ENCODE measurements at regions not wholly inside any gene's neighbourhood (a gene's known extent, or its start where the extent isn't known, plus 50 kb on each side); places are given as distances from the start of the nearest gene placed in this dataset.
A peak's percentile ranks its signal among the peaks of the same experiment; 100 is the strongest.
"Not testable (repeated sequence)": the region's sequence is repeated elsewhere in the genome, so short reads cannot be mapped to it uniquely, and the experiment has no call there.

DNA sequence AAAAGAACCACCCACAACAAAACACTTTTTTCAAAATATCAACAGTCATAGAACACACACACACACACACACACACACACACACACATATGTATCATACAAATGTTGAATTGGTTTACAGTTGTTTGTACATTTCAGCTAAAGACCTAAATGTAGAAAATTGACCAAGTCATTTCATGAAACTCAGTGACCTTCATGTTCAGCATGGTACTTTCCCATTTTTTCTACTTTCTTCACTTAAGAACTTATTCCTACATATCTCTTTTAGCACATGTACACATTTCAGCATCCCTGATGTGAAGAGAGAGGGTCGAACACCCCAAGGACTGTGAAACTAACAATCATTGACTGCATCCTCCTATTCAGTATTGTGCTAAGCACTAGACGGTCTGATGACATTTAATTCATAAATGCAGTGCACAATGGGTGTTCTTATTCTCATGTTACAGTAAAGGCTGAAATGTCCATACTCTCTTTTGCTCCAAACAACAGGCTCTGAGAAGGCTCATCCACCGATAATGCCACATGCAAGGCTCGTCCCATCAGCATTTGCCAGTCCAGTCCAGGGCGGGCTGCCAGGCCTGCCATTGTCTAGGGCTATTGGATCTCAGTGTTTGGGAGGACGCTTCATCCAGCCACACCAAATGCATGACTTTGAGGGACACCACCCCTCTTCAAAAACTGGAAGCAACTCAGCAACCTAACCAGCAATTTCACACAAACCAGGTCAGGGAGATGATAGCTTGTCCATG, 150.1 kb upstream of the RUNX1 start:
- H3K36me3 ChIP-seq = no peaks in the 10 kb centered on the region
- no peak overlapping the region for H3K4me3 ChIP-seq
- DNase-seq = no peak
- H3K27ac ChIP-seq = no peak overlapping the region
- H3K27me3 ChIP-seq = no peaks in the 10 kb centered on the region
- H3K4me1 ChIP-seq = peaks cover 13% of the 10 kb centered on the region
- peaks cover 10% of the 10 kb centered on the region for H3K9me3 ChIP-seq (replicated peaks)

DNA sequence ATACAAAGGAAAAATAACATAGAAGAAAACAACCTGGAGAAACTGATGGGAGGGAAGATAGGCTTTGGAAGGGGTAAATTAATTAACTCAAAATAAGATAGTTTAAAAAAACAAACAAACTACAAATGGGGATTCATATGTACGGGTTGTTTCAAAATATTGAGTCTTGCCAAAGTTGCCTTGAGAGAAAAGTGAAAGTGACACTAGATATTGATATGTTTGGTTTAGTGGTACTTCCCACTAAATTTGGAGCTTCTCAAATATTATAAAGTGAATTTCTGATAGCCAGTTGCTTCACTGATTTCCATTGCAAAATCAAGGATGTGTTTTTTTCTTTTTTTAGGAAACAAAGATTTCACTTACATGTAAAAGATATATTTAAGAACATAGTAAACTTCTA, 149.5 kb upstream of the RUNX1 start:
- H3K27me3 ChIP-seq = no peaks in the 10 kb centered on the region
- no peaks in the 10 kb centered on the region for H3K36me3 ChIP-seq
- H3K9me3 ChIP-seq (replicated peaks) = peaks cover 10% of the 10 kb centered on the region
- no peak overlapping the region for H3K4me3 ChIP-seq
- H3K4me1 ChIP-seq = peaks cover 13% of the 10 kb centered on the region
- H3K27ac ChIP-seq = peak overlapping the region; percentile 31
- DNase-seq = no peak

- Histone ChIP-seq H3K4me1 (peaks cover 13% of the 10 kb centered on the region), H3K36me3 (no peaks in the 10 kb centered on the region), H3K9me3 (replicated peaks) (peaks cover 10% of the 10 kb centered on the region), H3K4me3 (no peak overlapping the region), H3K27ac (peak overlapping the region; percentile 31), H3K27me3 (no peaks in the 10 kb centered on the region)
- DNase-seq = no peak
Measured at GRCh38 chr21:35197992-35198431, 148.9 kb upstream of the RUNX1 start.

- peak overlapping the region; percentile 31 for H3K27ac ChIP-seq
- H3K4me1 ChIP-seq = peaks cover 13% of the 10 kb centered on the region
- no peak overlapping the region for H3K4me3 ChIP-seq
- peaks cover 10% of the 10 kb centered on the region for H3K9me3 ChIP-seq (replicated peaks)
- DNase-seq = no peak
- no peaks in the 10 kb centered on the region for H3K27me3 ChIP-seq
- no peaks in the 10 kb centered on the region for H3K36me3 ChIP-seq
Measured at GRCh38 chr21:35197191-35197590, 148.1 kb upstream of the RUNX1 start.

GRCh38 chr21:35196128-35196527, 147.0 kb upstream of the RUNX1 start:
- H3K27ac ChIP-seq = no peak overlapping the region
- peaks cover 10% of the 10 kb centered on the region for H3K9me3 ChIP-seq (replicated peaks)
- H3K36me3 ChIP-seq = no peaks in the 10 kb centered on the region
- H3K4me1 ChIP-seq = peaks cover 19% of the 10 kb centered on the region
- H3K27me3 ChIP-seq = no peaks in the 10 kb centered on the region
- DNase-seq = no peak
- no peak overlapping the region for H3K4me3 ChIP-seq

DNA sequence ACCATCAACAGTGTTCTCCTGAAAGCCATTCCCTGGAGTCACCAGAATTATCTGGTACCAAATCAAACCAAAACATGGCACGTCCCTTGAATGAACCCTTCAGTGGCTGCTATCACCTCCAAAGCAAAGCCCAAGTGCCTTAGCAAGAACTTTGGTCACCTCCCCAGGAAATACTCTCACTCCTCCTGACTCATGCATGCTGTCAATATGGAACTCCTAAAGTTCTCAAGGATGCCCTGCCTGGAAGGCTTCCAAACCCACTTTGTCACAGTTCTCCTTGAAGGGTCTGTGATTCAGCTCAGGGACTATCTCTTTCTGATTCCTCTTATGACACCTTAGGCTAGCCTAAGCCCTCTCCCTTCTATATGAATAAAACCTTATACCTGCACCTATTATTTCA, 146.1 kb upstream of the RUNX1 start:
- H3K4me3 ChIP-seq = no peak overlapping the region
- DNase-seq = no peak
- peaks cover 28% of the 10 kb centered on the region for H3K4me1 ChIP-seq
- no peak overlapping the region for H3K27ac ChIP-seq
- no peaks in the 10 kb centered on the region for H3K36me3 ChIP-seq
- H3K27me3 ChIP-seq = no peaks in the 10 kb centered on the region
- H3K9me3 ChIP-seq (replicated peaks) = peaks cover 10% of the 10 kb centered on the region

DNA sequence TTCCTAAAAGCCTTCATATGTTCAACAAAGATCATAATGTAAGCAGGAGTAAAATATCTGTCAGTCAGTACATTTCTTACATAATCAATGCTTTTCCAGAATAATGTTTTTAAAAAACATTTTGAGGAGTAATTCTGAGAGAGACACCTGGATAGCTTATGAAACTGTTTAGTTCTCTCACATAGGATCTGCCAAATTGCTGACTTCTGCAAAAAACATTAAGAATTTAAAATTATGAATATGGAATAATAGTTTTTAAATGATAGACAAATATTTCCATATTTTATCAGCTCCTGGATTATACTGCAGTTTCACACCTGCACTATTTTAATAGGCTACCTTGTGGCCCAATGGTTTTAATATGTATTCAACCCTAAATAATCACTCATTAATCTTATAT, 142.7 kb upstream of the RUNX1 start:
- no peak overlapping the region for H3K4me3 ChIP-seq
- peaks cover 33% of the 10 kb centered on the region for H3K4me1 ChIP-seq
- H3K36me3 ChIP-seq = no peaks in the 10 kb centered on the region
- DNase-seq = no peak
- H3K27ac ChIP-seq = peak overlapping the region; percentile 78
- peaks cover 4% of the 10 kb centered on the region for H3K9me3 ChIP-seq (replicated peaks)
- no peaks in the 10 kb centered on the region for H3K27me3 ChIP-seq

- H3K27me3 ChIP-seq = no peaks in the 10 kb centered on the region
- H3K9me3 ChIP-seq (replicated peaks) = no peaks in the 10 kb centered on the region; the same call in 1 of the 2 replicates
- H3K27ac ChIP-seq = peak overlapping the region; percentile 78
- no peak overlapping the region for H3K4me3 ChIP-seq
- H3K4me1 ChIP-seq = peaks cover 33% of the 10 kb centered on the region
- peak; percentile 49 to 72 for DNase-seq
- no peaks in the 10 kb centered on the region for H3K36me3 ChIP-seq
Measured at GRCh38 chr21:35191128-35191527, 142.0 kb upstream of the RUNX1 start.

DNA sequence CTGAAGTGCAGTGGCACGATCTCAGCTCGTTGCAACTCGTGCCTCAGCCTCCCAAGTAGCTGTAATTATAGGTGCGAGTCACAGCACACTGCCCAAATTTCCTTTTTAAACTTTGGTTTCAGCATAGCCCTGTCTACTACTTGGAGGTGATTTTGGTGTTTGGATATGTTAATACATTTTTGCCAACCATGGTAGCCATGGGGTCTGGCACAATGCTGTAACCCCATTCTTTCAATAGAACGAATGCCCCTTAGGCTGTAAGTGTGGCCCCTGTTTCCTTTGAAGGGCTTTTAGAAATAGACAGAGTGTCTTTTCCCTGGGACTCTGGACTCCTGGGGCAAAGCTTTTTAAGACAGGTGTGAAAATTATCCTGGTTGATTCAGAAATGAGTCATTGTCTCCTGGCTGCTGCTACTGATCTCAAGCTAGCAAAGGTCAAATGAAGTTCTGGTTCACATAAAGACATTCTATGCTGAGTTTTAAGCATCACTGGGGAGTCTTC, 141.1 kb upstream of the RUNX1 start:
- H3K27me3 ChIP-seq = no peaks in the 10 kb centered on the region
- H3K27ac ChIP-seq = peak overlapping the region; percentile 78
- no peaks in the 10 kb centered on the region for H3K9me3 ChIP-seq (replicated peaks)
- no peaks in the 10 kb centered on the region for H3K36me3 ChIP-seq
- H3K4me3 ChIP-seq = no peak overlapping the region
- peak; percentile 49 to 79 for DNase-seq
- H3K4me1 ChIP-seq = peaks cover 33% of the 10 kb centered on the region

GRCh38 chr21:35189077-35189863, 140.2 kb upstream of the RUNX1 start:
- H3K4me1 ChIP-seq = peaks cover 33% of the 10 kb centered on the region
- no peaks in the 10 kb centered on the region for H3K27me3 ChIP-seq
- peak overlapping the region; percentile 78 for H3K27ac ChIP-seq
- no peaks in the 10 kb centered on the region for H3K36me3 ChIP-seq
- DNase-seq = peak; percentile 66 to 80
- H3K9me3 ChIP-seq (replicated peaks) = no peaks in the 10 kb centered on the region
- peak overlapping the region; percentile 19 for H3K4me3 ChIP-seq

DNA sequence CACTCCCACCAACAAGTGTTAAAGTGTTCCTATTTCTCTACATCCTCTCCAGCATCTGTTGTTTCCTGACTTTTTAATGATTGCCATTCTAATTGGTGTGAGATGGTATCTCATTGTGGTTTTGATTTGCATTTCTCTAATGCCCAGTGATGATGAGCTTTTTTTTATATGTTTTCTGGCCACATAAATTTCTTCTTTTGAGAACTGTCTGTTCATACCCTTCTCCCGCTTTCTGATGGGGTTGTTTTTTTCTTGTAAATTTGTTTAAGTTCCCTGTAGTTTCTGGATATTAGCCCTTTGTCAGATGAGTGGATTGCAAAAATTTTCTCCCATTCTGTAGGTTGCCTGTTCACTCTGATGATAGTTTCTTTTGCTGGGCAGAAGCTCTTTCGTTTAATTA, 134.3 kb upstream of the RUNX1 start:
- H3K27me3 ChIP-seq; H3K9me3 ChIP-seq (replicated peaks); H3K36me3 ChIP-seq; H3K27ac ChIP-seq; H3K4me3 ChIP-seq; DNase-seq: not testable (repeated sequence)
- H3K4me1 ChIP-seq = peaks cover 25% of the 10 kb centered on the region

DNA sequence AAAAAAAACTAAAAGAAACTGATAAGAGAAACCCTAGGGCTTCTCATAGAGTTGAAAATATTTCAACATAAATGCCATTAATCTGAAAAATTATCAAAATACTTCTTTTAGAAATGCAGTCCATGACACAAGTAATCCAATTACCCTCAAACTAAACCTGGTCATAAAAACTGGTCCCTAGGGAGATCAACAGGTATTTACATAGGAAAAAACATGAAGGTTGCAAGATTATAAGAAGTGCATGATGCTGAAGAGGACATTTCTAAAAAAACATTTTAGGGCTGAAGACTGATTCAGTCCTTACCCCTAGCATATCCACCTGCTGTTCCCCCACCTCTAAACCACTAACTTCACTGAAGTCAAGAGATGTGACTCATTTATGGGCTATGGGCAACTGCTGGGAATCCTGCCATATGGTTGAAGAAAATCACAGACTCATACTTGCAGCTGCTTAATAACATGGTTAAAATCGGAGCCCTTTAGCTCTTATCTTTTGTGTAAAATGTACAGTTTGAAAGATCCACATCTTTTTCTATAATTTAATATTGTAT, 131.0 kb upstream of the RUNX1 start:
- peaks cover 25% of the 10 kb centered on the region for H3K4me1 ChIP-seq
- H3K27me3 ChIP-seq = no peaks in the 10 kb centered on the region
- H3K9me3 ChIP-seq (replicated peaks) = no peaks in the 10 kb centered on the region; the same call in none of the 2 replicates
- H3K36me3 ChIP-seq = no peaks in the 10 kb centered on the region
- H3K27ac ChIP-seq = peak overlapping the region; percentile 71
- H3K4me3 ChIP-seq = no peak overlapping the region
- DNase-seq = peak; percentile 74 to 82

DNA sequence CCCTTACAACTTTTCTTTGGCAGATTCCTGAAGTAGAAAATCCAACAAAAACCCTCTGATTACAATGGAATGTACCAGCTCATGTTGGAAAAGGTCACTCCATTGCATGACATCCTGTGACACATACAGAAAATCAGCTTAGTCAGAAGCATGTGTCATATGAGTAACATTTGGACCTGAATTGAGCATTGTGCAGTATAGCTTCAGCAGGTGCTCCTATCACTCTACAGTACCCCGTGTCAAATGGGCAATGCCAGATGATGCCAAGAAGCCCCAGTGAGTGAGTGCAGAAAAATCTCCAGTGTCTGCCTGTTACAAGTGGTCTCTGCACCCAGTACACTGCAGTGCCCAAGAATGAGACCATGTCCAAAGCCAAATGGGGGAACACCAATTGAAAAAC, 129.7 kb upstream of the RUNX1 start:
- no peaks in the 10 kb centered on the region; the same call in none of the 2 replicates for H3K9me3 ChIP-seq (replicated peaks)
- peak; percentile 63 to 73 for DNase-seq
- no peak overlapping the region for H3K4me3 ChIP-seq
- H3K27me3 ChIP-seq = no peaks in the 10 kb centered on the region
- H3K4me1 ChIP-seq = peaks cover 25% of the 10 kb centered on the region
- peak overlapping the region; percentile 71 for H3K27ac ChIP-seq
- no peaks in the 10 kb centered on the region for H3K36me3 ChIP-seq

DNA sequence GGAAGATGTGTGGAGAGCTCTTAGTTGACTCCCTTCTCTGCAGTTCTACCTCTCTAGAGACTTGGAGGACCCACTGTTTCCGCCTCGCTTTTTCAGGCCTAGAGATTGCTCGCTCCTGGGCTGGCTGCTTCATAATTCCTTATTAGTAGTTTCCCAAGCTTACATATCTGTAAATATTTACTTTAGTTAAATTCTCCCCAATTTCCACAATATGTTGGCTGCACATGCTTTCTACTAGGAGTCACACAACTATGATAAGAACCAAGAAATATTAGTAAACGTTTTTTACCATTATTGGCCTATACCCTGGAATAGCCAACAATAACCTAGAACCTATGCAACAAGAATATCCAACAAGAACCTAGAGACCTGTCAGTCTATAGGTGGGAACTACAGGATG, 129.0 kb upstream of the RUNX1 start:
- H3K9me3 ChIP-seq (replicated peaks) = no peaks in the 10 kb centered on the region; the same call in 1 of the 2 replicates
- no peaks in the 10 kb centered on the region for H3K27me3 ChIP-seq
- H3K4me1 ChIP-seq = peaks cover 25% of the 10 kb centered on the region
- no peak overlapping the region for H3K4me3 ChIP-seq
- DNase-seq = no peak
- no peaks in the 10 kb centered on the region for H3K36me3 ChIP-seq
- H3K27ac ChIP-seq = peak overlapping the region; percentile 71

DNA sequence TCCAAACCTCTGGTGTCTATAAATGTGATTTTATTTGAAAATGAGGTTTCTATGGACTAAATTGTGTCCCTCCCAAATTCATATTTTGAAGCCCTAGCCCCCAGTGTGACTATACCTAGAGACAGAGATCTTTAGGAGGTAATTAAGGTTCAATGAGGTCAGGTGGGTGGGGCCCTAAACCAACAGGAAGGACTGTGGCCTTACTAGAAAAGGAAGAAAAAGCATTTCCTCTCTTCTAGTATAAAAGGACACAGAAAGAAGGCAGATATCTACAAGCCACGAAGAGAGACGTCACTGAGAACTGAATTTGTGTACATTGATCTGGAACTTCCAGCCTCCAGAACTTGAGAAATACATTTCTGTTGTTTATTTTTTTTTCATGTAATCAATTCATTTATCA, 123.1 kb upstream of the RUNX1 start:
- Histone ChIP-seq H3K9me3 (replicated peaks) (peaks cover 8% of the 10 kb centered on the region; the same call in 1 of the 2 replicates), H3K27me3 (no peaks in the 10 kb centered on the region), H3K27ac (no peak overlapping the region), H3K4me3 (no peak overlapping the region), H3K36me3 (no peaks in the 10 kb centered on the region), H3K4me1 (no peaks in the 10 kb centered on the region)
- no peak for DNase-seq

Data from SJCRH30 (cell line).